Adipocyte (in vitro differentiated cells): ENCODE measurements at regions not wholly inside any gene's neighbourhood (a gene's known extent, or its start where the extent isn't known, plus 50 kb on each side); places are given as distances from the start of the nearest gene placed in this dataset.
A peak's percentile ranks its signal among the peaks of the same experiment; 100 is the strongest.
"Not testable (repeated sequence)": the region's sequence is repeated elsewhere in the genome, so short reads cannot be mapped to it uniquely, and the experiment has no call there.

ENCODE experiments used
- DNase-seq: peaks from one replicate; pipeline ENCODE4 v3.0.0-alpha.2; 2015; ENCODE audit warnings: low read depth
- H3K27me3 ChIP-seq: replicated peaks from 2 replicates; pipeline ENCODE4 v1.7.0; 2013; ENCODE audit warnings: mild to moderate bottlenecking, low read length, moderate library complexity; ENCODE audit not compliant: control insufficient read depth, insufficient read depth
- H3K36me3 ChIP-seq: 2 replicates; pipeline ENCODE4 v1.7.0; 2013; ENCODE audit warnings: low read length, mild to moderate bottlenecking, moderate library complexity; ENCODE audit not compliant: control insufficient read depth, insufficient read depth, severe bottlenecking
- H3K4me1 ChIP-seq: 2 replicates; pipeline ENCODE4 v1.7.0; 2013; ENCODE audit warnings: mild to moderate bottlenecking, low read length, moderate library complexity; ENCODE audit not compliant: control insufficient read depth, insufficient read depth
- H3K4me3 ChIP-seq: 2 replicates; pipeline ENCODE4 v1.7.0; 2013; ENCODE audit warnings: mild to moderate bottlenecking, low read length, moderate library complexity
- H3K9ac ChIP-seq: 2 replicates; pipeline ENCODE4 v1.7.0; 2013; ENCODE audit warnings: mild to moderate bottlenecking, low read length, moderate library complexity
- H3K9me3 ChIP-seq: 2 replicates; pipeline ENCODE4 v1.7.0; 2013; ENCODE audit warnings: mild to moderate bottlenecking, low read length, moderate library complexity; ENCODE audit not compliant: control insufficient read depth

- not testable (repeated sequence) for DNase-seq, H3K9ac ChIP-seq, H3K36me3 ChIP-seq, H3K4me3 ChIP-seq, H3K4me1 ChIP-seq, H3K27me3 ChIP-seq, H3K9me3 ChIP-seq
Observed at GRCh38 chr3:40907907-40908465, 291.3 kb upstream of the CTNNB1 start.

- no peaks in the 10 kb centered on the region for H3K36me3 ChIP-seq
- H3K9me3 ChIP-seq = no peaks in the 10 kb centered on the region
- no peaks in the 10 kb centered on the region for H3K27me3 ChIP-seq
- no peak for DNase-seq
- H3K4me1 ChIP-seq = no peaks in the 10 kb centered on the region
- H3K4me3 ChIP-seq = no peak overlapping the region
- no peak overlapping the region for H3K9ac ChIP-seq
Observed at GRCh38 chr3:40908612-40909011, 290.7 kb upstream of the CTNNB1 start.

- Histone ChIP-seq H3K27me3 (no peaks in the 10 kb centered on the region), H3K4me1 (no peaks in the 10 kb centered on the region), H3K36me3 (no peaks in the 10 kb centered on the region), H3K4me3 (no peak overlapping the region), H3K9ac (no peak overlapping the region), H3K9me3 (no peaks in the 10 kb centered on the region)
- DNase-seq = no peak
Observed at GRCh38 chr3:40911264-40911663, 288.0 kb upstream of the CTNNB1 start.

DNA sequence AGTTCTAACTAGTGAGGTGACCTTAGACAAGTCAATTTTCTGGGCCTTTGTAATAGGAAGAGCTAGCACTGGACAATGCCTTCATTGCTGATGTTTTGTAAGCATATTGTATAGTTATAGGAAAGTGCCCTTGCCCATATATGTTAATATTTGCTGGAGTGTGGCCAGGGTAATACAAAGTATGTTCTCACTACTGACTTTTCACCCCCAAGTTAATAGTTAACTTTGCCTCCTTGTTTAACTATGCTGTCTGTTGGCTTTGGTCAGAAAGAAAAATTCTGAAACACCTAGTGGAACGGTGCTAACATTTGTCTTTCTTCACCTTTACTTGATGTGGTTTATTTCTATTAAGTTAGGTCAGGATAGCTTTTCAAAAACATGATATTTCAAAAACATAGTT lies 287.4 kb upstream of the CTNNB1 start:
- H3K4me1 ChIP-seq = no peaks in the 10 kb centered on the region
- no peaks in the 10 kb centered on the region for H3K27me3 ChIP-seq
- DNase-seq = no peak
- no peaks in the 10 kb centered on the region for H3K36me3 ChIP-seq
- no peak overlapping the region for H3K9ac ChIP-seq
- H3K4me3 ChIP-seq = no peak overlapping the region
- H3K9me3 ChIP-seq = no peaks in the 10 kb centered on the region

GRCh38 chr3:40912461-40912860 lies 286.8 kb upstream of the CTNNB1 start:
- Histone ChIP-seq H3K36me3 (no peaks in the 10 kb centered on the region), H3K27me3 (no peaks in the 10 kb centered on the region), H3K4me1 (no peaks in the 10 kb centered on the region), H3K9me3 (no peaks in the 10 kb centered on the region), H3K4me3 (no peak overlapping the region), H3K9ac (no peak overlapping the region)
- no peak for DNase-seq

DNA sequence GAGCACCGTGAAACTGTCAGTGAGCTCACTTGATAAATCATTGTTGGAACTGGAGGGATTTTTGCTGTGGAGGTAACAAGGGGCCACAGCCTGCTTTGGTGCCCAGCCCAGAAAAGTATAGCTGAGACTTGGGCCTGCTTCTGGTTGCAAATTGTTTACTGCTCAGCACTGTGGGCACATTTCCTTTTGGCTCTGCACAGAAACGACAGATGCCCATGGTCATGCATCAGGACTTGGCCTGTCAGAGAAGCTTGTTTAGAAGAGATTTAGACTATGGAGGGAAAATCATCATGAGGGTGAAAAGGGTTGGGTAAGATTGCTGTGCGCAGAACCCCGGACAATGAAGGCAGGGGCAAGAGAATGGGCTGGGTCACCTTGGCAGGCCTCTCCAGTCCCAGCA lies 286.1 kb upstream of the CTNNB1 start:
- Histone ChIP-seq H3K36me3 (no peaks in the 10 kb centered on the region), H3K4me3 (no peak overlapping the region), H3K4me1 (no peaks in the 10 kb centered on the region), H3K9ac (no peak overlapping the region), H3K27me3 (no peaks in the 10 kb centered on the region), H3K9me3 (no peaks in the 10 kb centered on the region)
- no peak for DNase-seq

DNA sequence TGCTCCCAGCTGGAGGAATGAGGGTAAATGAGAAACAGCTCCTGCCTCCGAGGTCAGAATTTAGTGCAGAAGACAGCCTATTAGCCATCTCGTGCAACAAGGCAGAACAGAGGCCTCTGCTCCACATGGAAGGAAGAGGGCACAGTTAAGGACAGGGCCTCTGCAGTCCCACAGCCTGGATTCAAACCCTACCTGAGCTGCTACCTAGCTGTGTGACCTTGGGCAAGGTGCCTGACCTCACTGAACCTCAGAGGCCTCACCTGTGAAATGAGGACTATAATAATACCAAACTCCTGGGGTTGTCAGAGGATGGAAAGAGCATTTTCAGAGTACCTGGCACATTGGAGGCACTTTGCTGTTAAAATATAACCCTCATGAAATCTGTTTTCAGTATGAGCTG lies 285.7 kb upstream of the CTNNB1 start:
- no peaks in the 10 kb centered on the region for H3K9me3 ChIP-seq
- no peak overlapping the region for H3K9ac ChIP-seq
- H3K27me3 ChIP-seq = no peaks in the 10 kb centered on the region
- no peaks in the 10 kb centered on the region for H3K36me3 ChIP-seq
- H3K4me1 ChIP-seq = no peaks in the 10 kb centered on the region
- DNase-seq = no peak
- H3K4me3 ChIP-seq = no peak overlapping the region

GRCh38 chr3:40914475-40914874 lies 284.8 kb upstream of the CTNNB1 start:
- H3K9me3 ChIP-seq = no peaks in the 10 kb centered on the region
- no peak for DNase-seq

GRCh38 chr3:40915346-40915865 lies 283.9 kb upstream of the CTNNB1 start:
- Histone ChIP-seq H3K9ac (no peak overlapping the region), H3K4me1 (no peaks in the 10 kb centered on the region), H3K27me3 (no peaks in the 10 kb centered on the region), H3K4me3 (no peak overlapping the region), H3K36me3 (no peaks in the 10 kb centered on the region), H3K9me3 (no peaks in the 10 kb centered on the region)
- no peak for DNase-seq

More at GRCh38 chr3:40914475-40914874, 284.8 kb upstream of the CTNNB1 start:
- Histone ChIP-seq H3K4me3 (no peak overlapping the region), H3K9ac (no peak overlapping the region), H3K4me1 (no peaks in the 10 kb centered on the region), H3K27me3 (no peaks in the 10 kb centered on the region), H3K36me3 (no peaks in the 10 kb centered on the region)

DNA sequence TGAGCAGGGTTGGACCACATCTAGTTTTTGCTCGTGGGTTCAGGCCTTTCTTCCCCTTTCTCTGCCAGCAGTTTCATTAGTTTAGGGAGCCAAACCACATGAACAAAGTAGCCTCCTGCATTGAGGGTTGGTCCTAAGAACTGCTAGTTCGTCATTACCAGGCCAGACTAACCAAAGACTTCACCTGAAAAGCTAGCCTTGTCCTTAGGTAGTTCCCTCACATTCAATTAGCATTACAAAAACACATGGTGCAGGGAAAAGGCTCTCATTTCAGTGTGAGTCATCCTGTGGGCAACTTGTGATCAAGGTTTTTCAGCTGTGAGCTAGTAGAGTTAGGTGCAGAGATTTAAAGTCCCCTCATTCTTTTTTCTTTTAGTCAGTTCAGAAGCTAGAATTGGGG lies 279.3 kb upstream of the CTNNB1 start:
- DNase-seq = peak; percentile 1
- no peak overlapping the region for H3K9ac ChIP-seq
- no peaks in the 10 kb centered on the region for H3K27me3 ChIP-seq
- no peak overlapping the region for H3K4me3 ChIP-seq
- H3K36me3 ChIP-seq = no peaks in the 10 kb centered on the region
- H3K4me1 ChIP-seq = peaks cover 3% of the 10 kb centered on the region
- no peaks in the 10 kb centered on the region for H3K9me3 ChIP-seq

DNA sequence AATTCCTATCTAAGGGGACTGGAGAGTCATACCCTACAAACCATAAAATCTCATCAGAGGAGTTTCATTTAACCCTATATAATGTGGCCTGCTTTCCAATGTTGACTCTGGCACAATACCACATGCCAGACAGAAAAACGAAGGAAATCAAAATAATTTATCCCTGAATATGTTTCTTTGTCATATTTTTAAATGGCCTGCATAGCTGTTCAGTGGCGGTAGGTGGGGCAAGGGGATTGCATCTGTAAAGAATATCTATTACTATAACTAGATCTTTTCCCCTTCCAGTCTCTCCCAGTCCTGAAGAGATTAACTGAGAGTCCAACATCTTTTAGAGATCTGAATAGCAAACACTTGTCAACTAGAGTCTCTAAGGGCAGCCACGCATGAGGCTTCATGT lies 278.1 kb upstream of the CTNNB1 start:
- no peak for DNase-seq
- Histone ChIP-seq H3K9ac (no peak overlapping the region), H3K4me3 (no peak overlapping the region), H3K9me3 (no peaks in the 10 kb centered on the region), H3K27me3 (no peaks in the 10 kb centered on the region), H3K36me3 (no peaks in the 10 kb centered on the region), H3K4me1 (peaks cover 3% of the 10 kb centered on the region)

DNA sequence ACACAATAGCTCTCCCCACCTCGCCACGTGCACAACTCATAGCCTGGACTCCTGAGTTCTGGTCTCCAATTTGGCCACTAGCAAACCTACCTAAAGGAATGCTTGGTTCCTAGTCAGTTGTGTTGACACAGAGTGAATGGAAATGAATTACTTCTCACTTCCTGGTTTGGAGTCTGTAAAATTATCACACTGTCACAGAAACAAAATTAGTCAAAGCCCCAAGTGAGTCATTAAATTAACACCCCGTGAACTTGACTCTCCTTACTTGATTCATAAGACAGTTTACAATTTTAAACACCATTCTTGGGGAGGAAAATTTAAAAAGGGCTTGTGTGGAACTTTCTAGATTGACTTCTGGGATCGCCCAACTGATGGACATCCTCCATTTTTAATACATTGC lies 276.2 kb upstream of the CTNNB1 start:
- DNase-seq = no peak
- no peaks in the 10 kb centered on the region for H3K36me3 ChIP-seq
- peaks cover 3% of the 10 kb centered on the region for H3K4me1 ChIP-seq
- no peaks in the 10 kb centered on the region for H3K27me3 ChIP-seq
- H3K9ac ChIP-seq = no peak overlapping the region
- no peak overlapping the region for H3K4me3 ChIP-seq
- no peaks in the 10 kb centered on the region for H3K9me3 ChIP-seq
